ENCODE measurements at regions not wholly inside any gene's neighbourhood (a gene's known extent, or its start where the extent isn't known, plus 50 kb on each side); places are given as distances from the start of the nearest gene placed in this dataset.
"Not testable (repeated sequence)": the region's sequence is repeated elsewhere in the genome, so short reads cannot be mapped to it uniquely, and the experiment has no call there.

GRCh38 chr1:181981821-181982220, 79.7 kb downstream of the ZNF648 start:
- Histone ChIP-seq H3K4me1 (ENCODE audit: control insufficient read depth in 2 of 3, insufficient read depth in 2 of 3, low read depth in 1 of 3, low read length in 3 of 3) (peaks cover 0 to 4% (median 0%) of the 10 kb centered on the region in 3 donors), H3K9me3 (ENCODE audit: control insufficient read depth in 2 of 3, insufficient read depth in 1 of 3, low read length in 3 of 3) (peaks cover 0 to 4% (median 0%) of the 10 kb centered on the region in 3 donors), H3K27me3 (ENCODE audit: control insufficient read depth, insufficient read depth, low read length) (no peaks in the 10 kb centered on the region), H3K36me3 (ENCODE audit: control insufficient read depth in 2 of 3, insufficient read depth in 3 of 3, low read length in 3 of 3) (no peaks in the 10 kb centered on the region), H3K9ac (ENCODE audit: low read length in 3 of 3) (no peak overlapping the region), H3K27ac (ENCODE audit: low read depth in 2 of 2, low read length in 2 of 2) (no peak overlapping the region), H3K4me3 (ENCODE audit: low read length in 3 of 3) (no peak overlapping the region)
- intact Hi-C loops (cut with DNase I) = no loop called here
- DNase-seq (no peak), FAIRE-seq (no peak)
- TF ChIP-seq, protein P1, sequence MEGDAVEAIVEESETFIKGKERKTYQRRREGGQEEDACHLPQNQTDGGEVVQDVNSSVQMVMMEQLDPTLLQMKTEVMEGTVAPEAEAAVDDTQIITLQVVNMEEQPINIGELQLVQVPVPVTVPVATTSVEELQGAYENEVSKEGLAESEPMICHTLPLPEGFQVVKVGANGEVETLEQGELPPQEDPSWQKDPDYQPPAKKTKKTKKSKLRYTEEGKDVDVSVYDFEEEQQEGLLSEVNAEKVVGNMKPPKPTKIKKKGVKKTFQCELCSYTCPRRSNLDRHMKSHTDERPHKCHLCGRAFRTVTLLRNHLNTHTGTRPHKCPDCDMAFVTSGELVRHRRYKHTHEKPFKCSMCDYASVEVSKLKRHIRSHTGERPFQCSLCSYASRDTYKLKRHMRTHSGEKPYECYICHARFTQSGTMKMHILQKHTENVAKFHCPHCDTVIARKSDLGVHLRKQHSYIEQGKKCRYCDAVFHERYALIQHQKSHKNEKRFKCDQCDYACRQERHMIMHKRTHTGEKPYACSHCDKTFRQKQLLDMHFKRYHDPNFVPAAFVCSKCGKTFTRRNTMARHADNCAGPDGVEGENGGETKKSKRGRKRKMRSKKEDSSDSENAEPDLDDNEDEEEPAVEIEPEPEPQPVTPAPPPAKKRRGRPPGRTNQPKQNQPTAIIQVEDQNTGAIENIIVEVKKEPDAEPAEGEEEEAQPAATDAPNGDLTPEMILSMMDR (IDR thresholded peaks at IDR 0.05; ENCODE audit: borderline replicate concordance, extremely low read depth, insufficient read depth) = no peak

DNA sequence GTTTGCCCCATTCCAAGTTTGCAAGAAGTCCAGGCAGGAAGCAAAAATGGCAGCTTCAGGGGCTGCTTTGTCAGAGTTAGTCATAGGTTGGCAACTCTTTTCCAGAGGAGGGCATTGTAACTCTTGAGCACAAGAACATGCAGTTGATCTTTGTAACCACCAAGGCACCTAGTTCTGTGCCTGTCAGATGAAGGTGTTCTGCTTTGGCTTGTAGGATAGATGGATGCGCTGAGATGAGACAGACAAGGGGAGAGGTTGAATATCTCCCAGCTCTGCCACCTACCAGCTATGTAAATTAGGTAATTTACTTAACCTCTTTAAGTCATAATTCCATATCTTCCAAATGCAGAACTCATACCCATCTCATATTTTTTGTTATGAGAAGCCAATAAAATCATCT, 89.3 kb downstream of the ZNF648 start:
- H3K9ac ChIP-seq (ENCODE audit: low read length in 3 of 3) = no peak overlapping the region
- H3K4me3 ChIP-seq (ENCODE audit: low read length in 3 of 3) = no peak overlapping the region
- no peaks in the 10 kb centered on the region for H3K27me3 ChIP-seq (ENCODE audit: control insufficient read depth, insufficient read depth, low read length)
- H3K4me1 ChIP-seq (ENCODE audit: control insufficient read depth in 2 of 3, insufficient read depth in 2 of 3, low read depth in 1 of 3, low read length in 3 of 3) = no peaks in the 10 kb centered on the region
- peaks cover 0 to 2% (median 0%) of the 10 kb centered on the region in 3 donors for H3K9me3 ChIP-seq (ENCODE audit: control insufficient read depth in 2 of 3, insufficient read depth in 1 of 3, low read length in 3 of 3)
- H3K36me3 ChIP-seq (ENCODE audit: control insufficient read depth in 2 of 3, insufficient read depth in 3 of 3, low read length in 3 of 3) = no peaks in the 10 kb centered on the region
- FAIRE-seq (no peak), DNase-seq (no peak)
- intact Hi-C loops (cut with DNase I) = no loop called here
- H3K27ac ChIP-seq (ENCODE audit: low read depth in 2 of 2, low read length in 2 of 2) = no peak overlapping the region
- TF ChIP-seq, protein P1 (IDR thresholded peaks at IDR 0.05; ENCODE audit: borderline replicate concordance, extremely low read depth, insufficient read depth) = no peak

DNA sequence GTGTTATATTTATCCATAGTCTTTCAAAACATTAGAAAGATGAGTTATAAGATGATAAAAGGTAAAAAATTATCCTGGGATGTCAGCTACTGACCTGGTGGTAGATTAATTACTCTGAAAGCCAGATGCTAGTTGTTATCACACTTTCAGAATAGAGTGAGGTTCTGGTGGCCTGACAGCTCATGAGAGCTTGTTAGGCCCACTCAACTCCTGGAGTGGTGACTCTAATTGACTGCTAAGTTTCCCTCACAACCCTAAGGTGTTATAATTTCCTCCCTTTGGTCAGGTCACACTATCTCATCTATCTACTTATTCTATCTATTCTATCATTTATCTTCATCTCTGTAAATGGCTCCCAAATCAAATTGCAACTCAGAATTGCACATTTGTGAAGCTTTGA, 90.1 kb downstream of the ZNF648 start:
- Histone ChIP-seq H3K36me3 (ENCODE audit: control insufficient read depth in 2 of 3, insufficient read depth in 3 of 3, low read length in 3 of 3) (no peaks in the 10 kb centered on the region), H3K27ac (ENCODE audit: low read depth in 2 of 2, low read length in 2 of 2) (no peak overlapping the region), H3K27me3 (ENCODE audit: control insufficient read depth, insufficient read depth, low read length) (no peaks in the 10 kb centered on the region), H3K9me3 (ENCODE audit: control insufficient read depth in 2 of 3, insufficient read depth in 1 of 3, low read length in 3 of 3) (peaks cover 0 to 2% (median 0%) of the 10 kb centered on the region in 3 donors), H3K4me1 (ENCODE audit: control insufficient read depth in 2 of 3, insufficient read depth in 2 of 3, low read depth in 1 of 3, low read length in 3 of 3) (no peaks in the 10 kb centered on the region), H3K9ac (ENCODE audit: low read length in 3 of 3) (no peak overlapping the region), H3K4me3 (ENCODE audit: low read length in 3 of 3) (no peak overlapping the region)
- intact Hi-C loops (cut with DNase I) = no loop called here
- TF ChIP-seq, protein P1 (IDR thresholded peaks at IDR 0.05; ENCODE audit: borderline replicate concordance, extremely low read depth, insufficient read depth) = no peak
- DNase-seq = no peak
- FAIRE-seq = no peak

DNA sequence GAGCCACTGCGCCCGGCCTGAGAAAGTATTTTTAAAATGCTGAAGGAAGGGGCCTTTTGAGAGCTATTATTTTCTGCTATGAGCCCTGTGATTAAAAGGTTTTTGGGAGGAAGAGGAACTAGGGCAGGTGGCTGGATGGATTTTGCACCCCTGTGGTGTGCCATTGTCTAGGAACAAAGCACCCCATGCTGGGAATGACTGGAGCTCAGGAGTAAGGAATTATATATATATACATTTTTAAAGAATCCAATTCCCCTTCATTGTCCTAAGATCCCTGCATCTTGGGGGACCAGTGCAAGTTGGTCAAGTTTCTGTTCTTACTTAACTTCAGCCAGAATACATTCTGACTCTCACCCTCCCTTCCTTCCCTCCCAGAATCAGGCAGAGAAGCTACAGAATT, 91.6 kb downstream of the ZNF648 start:
- no peaks in the 10 kb centered on the region for H3K9me3 ChIP-seq (ENCODE audit: control insufficient read depth in 2 of 3, insufficient read depth in 1 of 3, low read length in 3 of 3)
- no peak overlapping the region for H3K9ac ChIP-seq (ENCODE audit: low read length in 3 of 3)
- FAIRE-seq (no peak), DNase-seq (no peak)
- H3K4me3 ChIP-seq (ENCODE audit: low read length in 3 of 3) = no peak overlapping the region
- intact Hi-C loops (cut with DNase I) = no loop called here
- H3K36me3 ChIP-seq (ENCODE audit: control insufficient read depth in 2 of 3, insufficient read depth in 3 of 3, low read length in 3 of 3) = no peaks in the 10 kb centered on the region
- no peaks in the 10 kb centered on the region for H3K4me1 ChIP-seq (ENCODE audit: control insufficient read depth in 2 of 3, insufficient read depth in 2 of 3, low read depth in 1 of 3, low read length in 3 of 3)
- H3K27ac ChIP-seq (ENCODE audit: low read depth in 2 of 2, low read length in 2 of 2) = no peak overlapping the region
- H3K27me3 ChIP-seq (ENCODE audit: control insufficient read depth, insufficient read depth, low read length) = no peaks in the 10 kb centered on the region
- TF ChIP-seq, protein P1 (IDR thresholded peaks at IDR 0.05; ENCODE audit: borderline replicate concordance, extremely low read depth, insufficient read depth) = no peak

DNA sequence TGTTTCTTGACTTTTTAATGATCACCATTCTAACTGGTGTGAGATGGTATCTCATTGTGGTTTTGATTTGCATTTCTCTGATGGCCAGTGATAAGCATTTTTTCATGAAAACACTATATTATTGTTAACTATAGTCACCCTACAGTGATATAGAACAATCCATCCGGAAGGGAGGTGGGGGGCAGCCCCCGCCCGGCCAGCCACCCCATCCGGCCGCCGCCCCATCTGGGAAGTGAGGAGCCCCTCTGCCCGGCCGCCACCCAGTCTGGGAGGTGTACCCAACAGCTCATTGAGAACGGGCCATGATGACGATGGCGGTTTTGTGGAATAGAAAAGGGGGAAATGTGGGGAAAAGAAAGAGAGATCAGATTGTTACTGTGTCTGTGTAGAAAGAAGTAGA, 106.8 kb downstream of the ZNF648 start:
- DNase-seq; H3K27ac ChIP-seq (ENCODE audit: low read depth in 2 of 2, low read length in 2 of 2); intact Hi-C loops (cut with DNase I): not testable (repeated sequence)

DNA sequence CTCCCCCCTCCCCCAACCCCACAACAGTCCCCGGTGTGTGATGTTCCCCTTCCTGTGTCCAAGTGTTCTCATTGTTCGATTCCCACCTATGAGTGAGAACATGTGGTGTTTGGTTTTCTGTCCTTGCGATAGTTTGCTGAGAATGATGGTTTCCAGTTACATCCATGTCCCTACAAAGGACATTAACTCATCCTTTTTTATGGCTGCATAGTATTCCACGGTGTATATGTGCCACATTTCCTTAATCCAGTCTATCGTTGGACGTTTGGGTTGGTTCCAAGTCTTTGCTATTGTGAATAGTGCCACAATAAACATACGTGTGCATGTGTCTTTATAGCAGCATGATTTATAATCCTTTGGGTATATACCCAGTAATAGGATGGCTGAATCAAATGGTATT, 107.3 kb downstream of the ZNF648 start:
- H3K9me3 ChIP-seq (ENCODE audit: control insufficient read depth in 2 of 3, insufficient read depth in 1 of 3, low read length in 3 of 3); H3K36me3 ChIP-seq (ENCODE audit: control insufficient read depth in 2 of 3, insufficient read depth in 3 of 3, low read length in 3 of 3); H3K4me1 ChIP-seq (ENCODE audit: control insufficient read depth in 2 of 3, insufficient read depth in 2 of 3, low read depth in 1 of 3, low read length in 3 of 3); DNase-seq; H3K27me3 ChIP-seq (ENCODE audit: control insufficient read depth, insufficient read depth, low read length); FAIRE-seq; intact Hi-C loops (cut with DNase I); H3K27ac ChIP-seq (ENCODE audit: low read depth in 2 of 2, low read length in 2 of 2); H3K4me3 ChIP-seq (ENCODE audit: low read length in 3 of 3); H3K9ac ChIP-seq (ENCODE audit: low read length in 3 of 3): not testable (repeated sequence)

More for the DNA sequence above, 106.8 kb downstream of the ZNF648 start:
- not testable (repeated sequence) for FAIRE-seq; H3K9me3 ChIP-seq (ENCODE audit: control insufficient read depth in 2 of 3, insufficient read depth in 1 of 3, low read length in 3 of 3); H3K36me3 ChIP-seq (ENCODE audit: control insufficient read depth in 2 of 3, insufficient read depth in 3 of 3, low read length in 3 of 3); H3K4me3 ChIP-seq (ENCODE audit: low read length in 3 of 3); H3K4me1 ChIP-seq (ENCODE audit: control insufficient read depth in 2 of 3, insufficient read depth in 2 of 3, low read depth in 1 of 3, low read length in 3 of 3); H3K27me3 ChIP-seq (ENCODE audit: control insufficient read depth, insufficient read depth, low read length); H3K9ac ChIP-seq (ENCODE audit: low read length in 3 of 3)

Data from kidney (tissue), 13 donors.